ENCODE measurements at regions not wholly inside any gene's neighbourhood (a gene's known extent, or its start where the extent isn't known, plus 50 kb on each side); places are given as distances from the start of the nearest gene placed in this dataset.
"Not testable (repeated sequence)": the region's sequence is repeated elsewhere in the genome, so short reads cannot be mapped to it uniquely, and the experiment has no call there.

DNA sequence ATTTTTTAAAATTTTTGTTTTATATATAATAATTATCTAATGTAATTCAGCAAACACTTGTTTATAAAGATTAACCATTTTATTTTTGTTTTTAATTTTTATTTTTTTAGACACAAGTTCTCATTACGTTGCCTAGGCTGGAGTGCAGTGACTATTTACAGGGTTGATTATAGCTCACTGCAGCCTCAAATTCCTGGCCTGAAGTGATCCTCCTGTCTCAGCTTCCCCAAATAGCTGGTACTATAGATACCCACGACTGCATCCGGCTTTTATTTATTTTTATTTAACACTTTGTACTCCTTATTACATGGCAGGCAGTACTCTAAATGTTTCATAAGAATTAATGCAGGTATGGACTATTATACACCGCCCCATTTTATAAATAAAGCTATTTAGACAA is 288.7 kb downstream of the MDFIC start:
- no peak for DNase-seq (ENCODE audit: low read depth in 2 of 2)

DNA sequence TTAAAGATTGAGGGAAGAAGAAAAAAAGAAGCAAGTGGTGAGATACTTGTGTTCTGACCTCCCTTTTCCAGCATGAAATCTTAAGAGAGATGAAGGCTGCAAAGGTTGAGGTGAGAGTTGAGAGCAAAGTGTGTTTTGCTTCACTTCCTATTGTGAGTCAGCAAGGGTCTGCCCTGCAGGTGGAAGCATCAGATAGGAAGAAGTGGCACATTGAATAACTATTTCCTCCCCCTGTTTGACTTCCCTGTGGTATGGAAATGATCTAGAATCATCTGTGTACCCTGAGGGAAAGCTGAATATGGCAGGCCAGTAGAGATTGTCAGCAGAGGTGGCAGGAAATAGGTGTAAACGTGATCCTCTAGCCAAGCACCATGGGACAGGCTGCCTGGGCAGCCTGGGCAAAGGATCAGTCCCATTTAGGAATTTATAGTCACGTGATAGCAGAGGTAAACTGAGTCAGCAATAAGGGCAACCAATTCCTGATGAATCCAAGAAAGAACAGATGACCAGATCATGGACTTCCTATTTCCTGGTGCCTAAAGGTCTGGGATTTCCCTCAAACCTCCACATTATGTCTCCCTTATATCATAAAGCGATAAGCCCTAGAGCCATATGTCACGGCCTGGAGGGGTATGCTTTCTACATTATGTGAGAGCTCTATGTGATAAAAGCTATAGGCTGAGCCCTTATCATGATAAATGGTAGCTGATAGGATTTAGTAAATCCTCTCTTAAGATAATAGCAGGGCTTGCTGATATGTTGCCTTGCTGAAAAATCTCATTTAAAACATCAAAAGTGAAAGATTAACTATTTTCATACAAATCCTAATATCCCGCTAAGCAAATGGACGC is 287.0 kb downstream of the MDFIC start:
- no peak for DNase-seq (ENCODE audit: low read depth in 2 of 2)

DNA sequence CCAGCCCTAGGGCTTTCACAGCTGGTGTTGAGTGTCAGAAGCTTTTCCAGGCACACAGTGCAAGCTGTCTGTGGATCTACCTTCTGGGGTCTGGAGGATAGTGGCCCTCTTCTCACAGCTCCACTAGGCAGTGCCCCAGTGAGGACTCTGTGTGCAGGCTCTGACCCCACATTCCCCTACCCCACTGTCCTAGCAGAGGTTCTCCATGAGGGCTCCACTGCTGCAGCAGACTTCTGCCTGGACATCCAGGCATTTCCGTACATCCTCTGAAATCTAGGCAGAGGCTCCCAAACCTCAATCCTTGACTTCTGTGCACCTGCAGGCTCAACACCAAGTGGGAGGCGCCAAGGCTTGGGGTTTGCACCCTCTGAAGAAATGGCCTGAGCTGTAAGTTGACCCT is 284.5 kb downstream of the MDFIC start:
- not testable (repeated sequence) for DNase-seq (ENCODE audit: low read depth in 2 of 2)

DNA sequence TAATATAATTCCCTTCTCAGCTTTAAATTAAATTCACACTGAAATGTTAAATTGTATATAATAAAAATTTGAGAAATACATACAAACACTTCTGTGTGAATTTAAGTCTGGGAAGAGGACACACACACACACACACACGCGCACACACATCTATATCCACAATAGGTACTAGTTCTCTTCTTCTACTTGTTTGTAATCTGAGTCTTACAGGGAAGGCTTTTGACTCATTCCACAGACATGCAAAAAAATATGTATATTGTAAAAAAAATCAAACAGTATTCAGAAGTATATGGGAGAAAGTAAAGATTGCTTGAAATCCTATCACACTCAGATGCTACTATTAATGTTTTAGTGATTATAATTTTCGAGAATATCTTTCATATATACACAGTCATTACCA is 276.2 kb downstream of the MDFIC start:
- peak in 1 of 2 experiments; percentile 9 for DNase-seq (ENCODE audit: low read depth in 2 of 2)

DNA sequence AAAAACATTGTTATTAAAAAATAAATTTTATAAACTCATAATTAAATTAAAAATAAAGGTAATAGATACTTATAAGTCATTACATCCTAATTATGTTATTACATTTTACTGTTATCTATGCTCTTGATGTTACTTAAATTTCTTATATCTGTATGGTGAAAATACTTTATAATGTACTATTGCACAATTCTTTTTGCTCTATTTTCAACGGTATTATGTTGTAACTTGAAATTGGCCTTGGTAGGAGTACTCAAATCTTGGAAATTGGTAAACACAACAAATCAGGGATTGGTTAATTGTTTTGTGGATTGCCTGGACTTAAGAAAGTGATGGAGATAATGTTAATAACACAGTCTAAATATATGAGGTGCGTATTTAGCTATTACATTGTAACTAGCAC is 273.3 kb downstream of the MDFIC start:
- DNase-seq (ENCODE audit: low read depth in 2 of 2), result no peak

DNA sequence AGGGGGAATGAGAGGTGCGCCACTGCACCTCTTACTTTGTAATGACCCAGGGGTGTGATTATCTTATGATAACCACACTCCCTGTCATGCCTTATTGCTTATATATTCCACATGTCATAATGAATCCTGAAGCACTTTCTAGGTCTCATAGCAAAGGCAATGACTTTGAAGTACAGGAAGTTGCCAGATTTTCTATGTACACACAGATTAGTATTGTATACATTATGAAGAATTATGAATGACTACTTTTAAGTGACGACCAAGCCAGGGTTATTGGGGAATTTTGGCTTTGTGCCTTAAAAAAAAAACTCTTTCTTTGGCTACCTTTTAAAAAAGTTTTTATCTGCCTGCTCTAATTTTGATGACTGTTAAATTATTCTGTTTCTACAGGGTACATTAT is 269.6 kb downstream of the MDFIC start:
- no peak for DNase-seq (ENCODE audit: low read depth in 2 of 2)

DNA sequence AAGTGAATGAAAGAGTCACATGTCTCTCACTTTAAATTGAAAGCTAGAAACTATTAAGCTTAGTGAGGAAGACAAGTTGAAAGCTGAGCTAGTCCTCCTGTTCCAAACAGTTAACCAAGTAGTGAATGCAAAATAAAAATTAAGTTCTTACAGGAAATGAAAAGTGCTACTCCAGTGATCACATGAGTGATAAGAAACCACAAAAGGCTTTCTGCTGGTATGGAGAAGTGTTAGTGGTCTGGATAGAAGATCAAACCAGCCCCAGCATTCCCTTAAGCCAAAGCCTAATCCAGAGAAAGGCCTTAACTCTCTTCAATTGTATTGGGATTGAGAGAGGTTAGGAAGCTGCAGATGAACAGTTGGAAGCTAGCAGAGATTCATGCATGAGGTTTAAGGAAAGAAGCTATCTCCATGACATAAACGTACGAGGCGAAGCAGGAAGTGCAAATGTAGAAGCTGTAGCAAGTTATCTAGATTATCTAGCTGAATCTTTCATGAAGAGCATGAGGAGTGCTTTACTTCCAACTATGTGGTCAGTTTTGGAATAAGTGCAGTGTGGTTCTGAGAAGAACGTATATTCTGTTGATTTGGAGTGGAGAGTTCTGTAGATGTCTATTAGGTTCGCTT is 261.6 kb downstream of the MDFIC start:
- DNase-seq (ENCODE audit: low read depth in 2 of 2), result no peak

DNA sequence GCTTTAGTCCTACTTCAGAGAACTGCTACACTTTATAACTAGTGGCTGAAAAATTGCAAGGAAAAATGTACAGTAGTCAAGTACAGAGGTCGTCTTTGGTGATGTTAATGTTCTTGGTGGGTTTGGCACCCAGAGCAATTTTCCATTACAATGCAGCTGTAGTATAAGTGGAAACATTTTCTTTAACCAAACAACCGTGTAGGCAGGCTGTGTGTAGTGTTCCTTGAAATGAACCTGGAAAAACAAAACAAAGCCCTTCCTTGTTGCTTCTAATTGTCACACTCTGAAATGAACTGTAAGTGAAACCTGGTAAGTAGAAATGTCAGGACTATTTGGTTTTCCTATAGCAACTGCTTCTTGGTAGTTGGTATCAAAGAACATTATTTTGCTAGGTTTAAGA is 256.9 kb downstream of the MDFIC start:
- no peak for DNase-seq (ENCODE audit: low read depth in 2 of 2)

DNA sequence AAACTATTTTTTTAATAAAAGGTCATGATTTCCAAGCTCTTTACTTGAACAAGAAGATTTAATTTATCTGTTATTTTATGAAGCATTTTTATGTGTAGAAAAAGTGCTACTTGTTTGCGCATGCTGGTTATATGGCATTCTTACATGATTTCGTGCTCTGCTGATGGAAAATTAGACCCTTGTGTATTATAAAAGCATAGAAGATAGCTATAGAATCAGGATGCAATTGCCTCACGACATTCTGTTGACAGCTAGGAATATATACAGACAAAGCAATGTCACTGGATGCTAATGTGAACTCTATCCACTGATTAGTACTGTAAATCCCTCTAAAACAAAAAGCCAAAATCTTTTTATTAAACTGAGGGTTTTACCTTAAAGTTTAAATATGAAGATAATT is 255.9 kb downstream of the MDFIC start:
- no peak for DNase-seq (ENCODE audit: low read depth in 2 of 2)

DNA sequence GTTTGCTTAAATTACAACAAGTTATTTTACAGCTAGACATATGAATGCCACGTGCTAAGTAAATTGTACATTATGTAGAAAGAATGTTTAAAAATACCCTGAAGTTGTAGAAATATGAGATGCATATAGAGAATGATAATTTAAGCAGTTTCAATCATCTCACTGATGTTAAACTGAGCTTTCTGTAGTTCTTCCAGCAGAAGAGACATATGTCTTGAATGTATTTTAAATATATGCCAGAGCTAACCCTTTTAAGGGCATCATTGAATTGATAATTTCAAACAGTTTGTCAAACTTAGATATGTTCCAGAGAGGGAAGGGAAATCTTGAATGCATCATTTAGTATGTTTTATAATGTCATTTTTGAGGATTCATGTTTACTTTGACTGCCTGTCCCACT is 255.2 kb downstream of the MDFIC start:
- no peak for DNase-seq (ENCODE audit: low read depth in 2 of 2)

DNA sequence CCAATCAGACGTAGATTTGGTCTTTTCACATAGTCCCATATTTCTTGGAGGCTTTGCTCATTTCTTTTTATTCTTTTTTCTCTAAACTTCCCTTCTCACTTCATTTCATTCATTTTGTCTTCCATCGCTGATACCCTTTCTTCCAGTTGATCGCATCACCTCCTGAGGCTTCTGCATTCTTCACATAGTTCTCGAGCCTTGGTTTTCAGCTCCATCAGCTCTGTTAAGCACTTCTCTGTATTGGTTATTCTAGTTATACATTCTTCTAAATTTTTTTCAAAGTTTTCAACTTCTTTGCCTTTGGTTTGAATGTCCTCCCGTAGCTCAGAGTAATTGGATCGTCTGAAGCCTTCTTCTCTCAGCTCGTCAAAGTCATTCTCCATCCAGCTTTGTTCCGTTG is 250.5 kb downstream of the MDFIC start:
- not testable (repeated sequence) for DNase-seq (ENCODE audit: low read depth in 2 of 2)

DNA sequence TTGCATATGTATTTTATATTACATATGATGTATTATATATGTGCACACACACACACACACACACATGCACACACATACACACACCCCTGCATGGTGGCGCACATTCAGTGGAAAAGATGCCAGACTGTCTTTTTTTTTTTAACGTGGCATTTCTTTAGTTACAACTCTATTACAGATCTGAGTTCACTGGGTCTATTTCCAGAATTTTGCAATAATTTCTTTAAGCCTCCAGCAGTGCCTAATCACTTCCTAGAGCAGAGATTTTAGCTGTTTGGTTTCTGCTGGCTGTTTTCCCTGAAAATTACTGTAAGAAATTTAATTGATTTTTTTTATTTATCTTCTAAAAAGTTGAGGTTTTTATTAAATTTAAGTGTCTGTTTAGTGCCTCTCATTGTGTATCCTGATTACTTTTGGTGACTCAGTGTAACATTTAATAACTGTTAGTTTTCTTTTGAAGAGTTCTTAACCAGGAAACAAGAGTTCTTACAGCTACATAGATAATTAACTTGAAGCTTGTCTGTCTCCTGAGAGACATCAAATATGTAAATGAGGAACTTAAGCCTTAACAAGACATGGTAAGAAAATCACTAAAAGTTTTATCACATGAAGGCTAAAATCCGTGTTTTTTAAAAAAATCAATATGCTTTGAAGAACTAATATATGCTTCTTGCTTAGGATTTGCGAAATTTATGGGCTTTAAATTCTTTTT is 232.0 kb downstream of the MDFIC start:
- DNase-seq (ENCODE audit: low read depth in 2 of 2), result no peak

DNA sequence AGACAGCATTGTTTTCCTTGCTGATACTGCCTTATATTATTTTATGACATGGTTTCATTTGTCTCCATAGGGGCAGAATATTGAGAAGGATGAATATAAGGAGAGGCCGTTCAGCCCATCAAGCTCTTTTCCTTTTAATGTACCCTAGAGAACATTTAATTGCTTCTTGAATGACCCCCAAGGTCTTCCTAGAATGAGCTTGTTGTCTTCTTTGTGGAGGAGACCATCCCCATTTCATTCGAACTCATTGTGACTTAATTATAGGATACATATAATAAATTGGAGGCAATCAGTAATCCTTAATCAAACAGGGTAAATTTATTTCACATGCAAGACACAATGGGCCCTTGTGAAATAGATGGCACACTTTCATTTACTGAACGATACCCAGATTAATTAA is 231.3 kb downstream of the MDFIC start:
- DNase-seq (ENCODE audit: low read depth in 2 of 2), result no peak

DNA sequence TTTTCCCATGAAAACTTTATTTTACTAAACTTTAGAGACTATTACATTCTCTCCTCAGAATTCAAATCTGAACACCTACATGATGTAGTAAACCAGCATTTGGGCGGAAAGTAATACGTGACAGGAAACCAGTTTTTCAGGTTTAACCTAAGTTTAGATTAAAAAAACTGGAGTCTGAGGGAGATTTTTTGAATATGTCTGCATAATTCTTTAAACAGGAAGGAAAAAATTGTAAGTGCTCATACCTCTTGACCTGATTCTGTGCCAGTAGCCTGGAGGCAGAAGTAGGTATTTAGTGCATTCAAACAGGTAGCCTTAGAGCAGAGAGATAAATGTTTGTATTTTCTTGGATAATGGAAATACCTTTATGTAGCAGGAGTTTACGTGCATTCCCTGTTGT is 224.3 kb downstream of the MDFIC start:
- no peak for DNase-seq (ENCODE audit: low read depth in 2 of 2)

DNA sequence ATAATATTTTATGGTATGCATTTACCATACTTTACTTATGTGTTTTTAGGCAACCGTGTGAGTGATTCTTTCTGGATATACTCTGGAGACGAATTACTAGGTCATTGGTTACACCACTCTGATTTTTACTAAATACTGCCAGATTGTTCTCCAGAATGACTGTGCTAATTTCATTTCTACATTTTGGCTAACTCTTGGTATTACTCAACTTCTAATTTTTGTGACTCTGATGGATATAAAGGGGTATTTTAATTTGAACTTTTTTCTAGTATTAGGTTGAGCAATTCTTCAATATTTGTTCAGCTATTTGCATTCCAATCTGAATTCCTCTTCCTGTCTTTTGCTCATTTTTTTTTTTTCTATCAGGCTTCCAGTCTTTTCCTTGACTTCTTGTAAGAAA is 223.6 kb downstream of the MDFIC start:
- DNase-seq (ENCODE audit: low read depth in 2 of 2), result peak; percentile 59 to 65

DNA sequence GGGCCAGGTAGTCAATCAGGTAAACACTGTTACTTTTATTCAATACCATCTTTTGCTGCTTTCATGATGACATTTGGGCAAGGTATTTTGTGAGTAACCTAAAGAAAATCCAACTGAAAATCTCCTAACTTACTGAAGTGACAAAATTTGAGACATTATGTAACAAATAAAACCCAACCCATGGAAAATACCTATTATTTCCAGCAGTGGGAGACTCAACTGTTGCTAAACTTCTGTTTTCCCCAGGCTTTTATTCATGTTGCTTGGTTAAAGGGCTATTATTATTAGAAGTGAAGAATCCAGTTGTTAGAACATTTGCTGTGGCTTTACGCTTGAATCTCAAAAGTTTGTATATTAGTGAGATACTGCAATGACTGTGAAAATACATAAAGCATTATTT is 215.9 kb downstream of the MDFIC start:
- no peak for DNase-seq (ENCODE audit: low read depth in 2 of 2)

DNA sequence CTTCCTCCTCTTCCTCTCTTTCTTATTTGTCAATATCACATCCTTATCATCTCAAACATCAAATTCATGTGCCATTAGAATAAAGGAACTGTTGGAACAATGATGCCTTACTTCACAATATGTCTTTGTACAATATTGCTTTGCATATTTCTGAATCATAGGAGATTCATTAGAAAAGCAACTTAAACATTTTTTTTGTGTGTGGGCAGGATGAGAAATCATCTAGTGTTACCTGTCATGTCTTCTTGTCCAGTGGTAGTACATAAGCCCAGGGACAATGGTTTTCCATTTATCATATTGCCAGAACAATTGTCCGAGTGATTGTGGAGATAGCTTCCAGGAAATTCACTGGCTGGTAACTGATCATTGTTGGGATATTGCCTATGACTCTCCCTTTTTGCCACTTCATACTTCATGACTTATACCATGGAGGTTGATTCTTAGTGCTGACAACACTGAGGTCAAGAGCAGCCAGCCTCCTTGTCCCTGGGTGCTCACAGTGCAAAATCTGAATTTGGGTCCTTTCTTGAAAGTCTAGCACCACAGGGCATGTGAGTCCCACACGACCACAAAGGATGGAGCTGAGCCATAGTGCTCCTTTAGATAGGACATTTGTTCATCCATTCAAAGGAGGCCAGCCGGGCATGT is 215.0 kb downstream of the MDFIC start:
- no peak for DNase-seq (ENCODE audit: low read depth in 2 of 2)

DNA sequence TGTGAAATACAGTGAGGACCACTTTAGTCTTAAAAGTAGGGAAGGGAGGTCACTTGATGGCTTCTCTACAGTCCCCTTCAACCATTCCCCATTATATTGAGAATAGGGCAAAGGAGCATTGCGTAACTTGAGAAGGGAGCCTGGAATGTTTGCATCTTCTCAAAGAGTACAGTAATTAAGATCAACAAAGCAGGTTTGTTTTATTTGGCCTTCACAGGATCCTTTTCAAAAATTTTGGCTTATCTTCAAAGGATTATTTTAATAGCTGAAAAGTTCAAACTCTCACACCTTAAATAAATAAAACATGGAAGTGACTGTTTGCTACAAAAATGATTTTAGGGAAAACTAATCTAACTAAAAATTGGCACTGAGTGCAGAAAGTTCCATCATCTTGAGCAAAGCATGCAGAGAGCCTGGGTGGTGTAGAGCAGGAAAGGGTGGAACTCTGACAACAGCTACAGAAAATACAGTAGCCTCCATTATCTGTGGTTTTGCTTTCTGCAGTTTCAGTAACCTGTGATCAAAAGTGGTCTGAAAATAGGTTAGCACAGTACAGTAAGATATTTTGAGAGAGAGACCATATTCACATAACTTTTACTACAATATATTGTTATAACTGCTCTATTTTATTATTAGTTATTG is 214.0 kb downstream of the MDFIC start:
- DNase-seq (ENCODE audit: low read depth in 2 of 2), result no peak

DNA sequence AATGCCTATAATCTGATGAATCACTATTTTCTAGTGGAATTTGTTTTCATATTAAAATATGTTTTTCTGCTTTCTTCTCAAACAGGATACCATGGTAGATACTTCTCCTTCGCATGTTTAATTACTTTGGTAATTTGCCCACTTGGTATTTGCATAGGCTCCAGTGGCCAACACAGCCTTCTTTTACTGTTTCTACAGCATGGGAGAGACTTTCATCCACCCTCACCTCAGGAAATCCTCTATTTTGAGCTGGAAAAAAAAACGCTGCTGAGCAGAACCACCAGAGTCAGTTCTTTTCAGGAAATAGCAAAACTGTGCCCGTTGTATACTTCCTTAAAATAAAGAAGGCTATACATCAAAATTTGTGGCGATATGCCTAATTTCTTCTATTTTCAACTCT is 213.3 kb downstream of the MDFIC start:
- no peak for DNase-seq (ENCODE audit: low read depth in 2 of 2)

DNA sequence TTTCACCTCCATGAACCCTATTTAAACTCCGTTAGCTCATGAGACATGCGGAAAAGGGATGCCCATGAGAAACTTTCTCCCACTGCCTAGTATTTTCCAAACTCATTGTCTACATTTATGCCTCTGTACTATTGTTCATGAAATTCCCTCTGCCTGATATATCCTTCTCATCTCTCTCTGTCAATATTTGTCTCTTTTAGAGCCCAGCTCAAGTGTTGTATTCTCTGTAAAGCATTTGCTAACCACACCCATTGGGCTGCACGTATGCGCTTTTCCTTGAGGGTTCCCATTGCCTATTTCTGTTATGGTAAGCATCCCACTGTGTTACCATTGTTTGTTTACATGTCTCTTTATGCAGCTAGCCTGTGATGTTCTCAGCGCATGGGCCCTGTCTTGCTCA is 211.4 kb downstream of the MDFIC start:
- no peak for DNase-seq (ENCODE audit: low read depth in 2 of 2)

DNA sequence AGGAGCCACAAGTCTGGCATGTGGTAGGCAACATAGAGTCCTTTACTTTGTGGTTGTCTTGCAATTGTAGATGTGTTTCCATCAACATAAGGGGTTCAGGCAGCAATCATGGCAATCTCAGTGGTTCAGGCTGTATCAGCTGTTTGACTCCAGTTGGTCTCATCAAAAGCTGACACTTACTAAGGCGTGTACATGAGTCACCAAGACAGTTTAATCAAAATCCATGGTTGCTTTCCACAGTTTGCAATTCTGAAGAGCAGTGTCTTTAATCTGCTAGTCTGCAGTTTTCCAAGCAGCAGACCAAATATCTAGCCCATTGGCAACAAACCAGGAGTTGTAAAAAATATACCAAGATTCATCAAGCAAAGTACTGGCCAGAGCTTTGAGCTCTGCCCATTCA is 210.2 kb downstream of the MDFIC start:
- DNase-seq (ENCODE audit: low read depth in 2 of 2), result no peak

DNA sequence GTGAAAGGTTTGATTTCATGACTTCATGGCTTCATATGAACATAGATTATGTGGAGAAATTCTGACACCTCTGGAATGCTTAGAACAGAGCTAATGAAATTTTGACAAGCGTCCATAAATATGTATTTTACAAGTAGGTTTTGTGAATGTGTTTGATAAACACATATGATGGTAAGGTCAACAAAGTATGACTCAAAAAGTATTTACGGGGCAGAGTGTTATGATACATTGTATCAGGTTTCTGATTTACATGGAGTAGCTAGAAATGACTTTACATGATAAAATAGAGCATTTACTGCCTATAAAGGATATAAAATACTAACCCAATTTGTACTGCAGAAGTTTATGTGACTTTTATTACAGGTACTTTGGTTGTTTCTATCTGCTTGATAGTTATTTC is 206.3 kb downstream of the MDFIC start:
- DNase-seq (ENCODE audit: low read depth in 2 of 2), result no peak

Data from fibroblast of skin of left quadriceps (primary cell).